Naive thymus-derived CD4-positive, alpha-beta T cell (primary cell): ENCODE measurements at regions not wholly inside any gene's neighbourhood (a gene's known extent, or its start where the extent isn't known, plus 50 kb on each side); places are given as distances from the start of the nearest gene placed in this dataset.

Experiments used
- ATAC-seq: fragments of 150-1000 bp; cut with Tn5 transposase; 2 replicates; pipeline ENCODE4 v1.10.0; 2021; ENCODE audit warnings: mild to moderate bottlenecking, moderate library complexity
- CTCF ChIA-PET: fragments of 350-600 bp; sonication (Branson Sonifier 250); formaldehyde crosslinking; loops from one replicate; lab custom pipeline; 2021; ENCODE audit warnings: antibody characterized with exemption; lab: Charles Lee
- POLR2A ChIA-PET: fragments of 350-600 bp; sonication (Branson Sonifier 250); formaldehyde crosslinking; loops from one replicate; lab custom pipeline; 2021; ENCODE audit warnings: antibody characterized with exemption, inconsistent platforms; lab: Charles Lee
- DNase-seq, 9 donors: peaks; one replicate each; pipeline versions ENCODE4 v3.0.0 to v3.0.0-alpha.2; 2020 to 2022; ENCODE audit warnings: mixed read lengths in 1 of 9
- H3K27ac ChIP-seq: one replicate; pipeline ENCODE4 v1.7.0; 2013; ENCODE audit warnings: mild to moderate bottlenecking, low read depth, low read length, moderate library complexity
- H3K27me3 ChIP-seq, 2 donors: one replicate each; pipeline ENCODE4 v1.7.0; 2013; ENCODE audit warnings: low read length in 2 of 2, mild to moderate bottlenecking in 2 of 2, moderate library complexity in 2 of 2; ENCODE audit not compliant: control insufficient read depth in 2 of 2, insufficient read depth in 2 of 2
- H3K36me3 ChIP-seq, 3 experiments: 1 replicate in 2 of 3; 2 replicates in 1 of 3; pipeline ENCODE4 v1.7.0; 2013; ENCODE audit warnings: low read length in 3 of 3, mild to moderate bottlenecking in 3 of 3, moderate library complexity in 1 of 3; ENCODE audit not compliant: insufficient read depth in 3 of 3, control insufficient read depth in 2 of 3
- H3K4me1 ChIP-seq, 2 donors: one replicate each; pipeline ENCODE4 v1.7.0; 2013; ENCODE audit warnings: low read length in 2 of 2, mild to moderate bottlenecking in 2 of 2, moderate library complexity in 1 of 2; ENCODE audit not compliant: control insufficient read depth in 2 of 2, insufficient read depth in 2 of 2
- H3K4me3 ChIP-seq: 2 replicates; pipeline ENCODE4 v1.7.0; 2013; ENCODE audit warnings: mild to moderate bottlenecking, low read length
- H3K9me3 ChIP-seq, 3 experiments: 1 replicate in 2 of 3; 2 replicates in 1 of 3; pipeline ENCODE4 v1.7.0; 2013; ENCODE audit warnings: low read length in 3 of 3; ENCODE audit not compliant: control insufficient read depth in 2 of 3
- H3K27ac Mint-ChIP-seq, 9 donors: one replicate each; pipeline ENCODE4 v1.8.0; 2020 to 2022; ENCODE audit warnings: mixed read lengths in 9 of 9, mild to moderate bottlenecking in 8 of 9, moderate library complexity in 5 of 9, inconsistent platforms in 2 of 9
- H3K27me3 Mint-ChIP-seq, 5 donors: one replicate each; pipeline ENCODE4 v1.8.0; 2021 to 2022; ENCODE audit warnings: mixed read lengths in 5 of 5, mild to moderate bottlenecking in 1 of 5
- H3K36me3 Mint-ChIP-seq, 5 donors: one replicate each; pipeline ENCODE4 v1.8.0; 2020 to 2022; ENCODE audit warnings: mixed read lengths in 5 of 5, mild to moderate bottlenecking in 3 of 5, inconsistent platforms in 1 of 5
- H3K4me1 Mint-ChIP-seq, 7 donors: one replicate each; pipeline ENCODE4 v1.8.0; 2020 to 2022; ENCODE audit warnings: mixed read lengths in 7 of 7, mild to moderate bottlenecking in 3 of 7, inconsistent platforms in 1 of 7
- H3K4me3 Mint-ChIP-seq, 10 donors: one replicate each; pipeline ENCODE4 v1.8.0; 2020 to 2022; ENCODE audit warnings: mild to moderate bottlenecking in 10 of 10, mixed read lengths in 10 of 10, moderate library complexity in 6 of 10, inconsistent platforms in 2 of 10
- H3K9me3 Mint-ChIP-seq, 11 donors: one replicate each; pipeline ENCODE4 v1.8.0; 2020 to 2022; ENCODE audit warnings: mixed read lengths in 11 of 11, mild to moderate bottlenecking in 4 of 11, inconsistent platforms in 1 of 11, moderate library complexity in 1 of 11
- intact Hi-C, 2 donors: fragments of 100-400 bp; cut with micrococcal nuclease; formaldehyde crosslinking; loops; one replicate each; pipeline ENCODE4 v1.15.1; 2023

GRCh38 chr16:87189426-87189825 lies 127.8 kb downstream of the C16orf95 start:
- peaks cover 0 to 3% (median 0%) of the 10 kb centered on the region in 7 donors for H3K4me1 Mint-ChIP-seq
- H3K4me3 Mint-ChIP-seq = no peak overlapping the region
- POLR2A ChIA-PET = no interaction called here
- ATAC-seq = no peak
- peaks cover 0 to 11% (median 0%) of the 10 kb centered on the region in 3 experiments for H3K9me3 ChIP-seq
- no peak overlapping the region for H3K27ac Mint-ChIP-seq
- H3K9me3 Mint-ChIP-seq = peaks cover 0 to 23% (median 5%) of the 10 kb centered on the region in 11 donors
- H3K27me3 Mint-ChIP-seq = no peaks in the 10 kb centered on the region
- no peak for DNase-seq
- no peaks in the 10 kb centered on the region for H3K36me3 ChIP-seq
- intact Hi-C loops = no loop called here
- CTCF ChIA-PET = no interaction called here
- no peaks in the 10 kb centered on the region for H3K4me1 ChIP-seq
- H3K36me3 Mint-ChIP-seq = peaks cover 0 to 10% (median 0%) of the 10 kb centered on the region in 5 donors
- H3K27me3 ChIP-seq = no peaks in the 10 kb centered on the region
- H3K27ac ChIP-seq = no peak overlapping the region
- no peak overlapping the region for H3K4me3 ChIP-seq

GRCh38 chr16:87190288-87191230 lies 126.6 kb downstream of the C16orf95 start:
- Histone ChIP-seq H3K36me3 (no peaks in the 10 kb centered on the region), H3K27me3 (no peaks in the 10 kb centered on the region), H3K4me1 (no peaks in the 10 kb centered on the region), H3K4me3 (no peak overlapping the region), H3K27ac (no peak overlapping the region), H3K9me3 (peaks cover 0 to 11% (median 0%) of the 10 kb centered on the region in 3 experiments)
- no peaks in the 10 kb centered on the region for H3K27me3 Mint-ChIP-seq
- H3K27ac Mint-ChIP-seq = no peak overlapping the region
- peaks cover 0 to 23% (median 5%) of the 10 kb centered on the region in 11 donors for H3K9me3 Mint-ChIP-seq
- no peak overlapping the region for H3K4me3 Mint-ChIP-seq
- CTCF ChIA-PET = no interaction called here
- H3K4me1 Mint-ChIP-seq = peaks cover 0 to 3% (median 0%) of the 10 kb centered on the region in 7 donors
- no peak for ATAC-seq
- peaks cover 0 to 10% (median 0%) of the 10 kb centered on the region in 5 donors for H3K36me3 Mint-ChIP-seq
- intact Hi-C loops = no loop called here
- no peak for DNase-seq
- POLR2A ChIA-PET = no interaction called here

DNA sequence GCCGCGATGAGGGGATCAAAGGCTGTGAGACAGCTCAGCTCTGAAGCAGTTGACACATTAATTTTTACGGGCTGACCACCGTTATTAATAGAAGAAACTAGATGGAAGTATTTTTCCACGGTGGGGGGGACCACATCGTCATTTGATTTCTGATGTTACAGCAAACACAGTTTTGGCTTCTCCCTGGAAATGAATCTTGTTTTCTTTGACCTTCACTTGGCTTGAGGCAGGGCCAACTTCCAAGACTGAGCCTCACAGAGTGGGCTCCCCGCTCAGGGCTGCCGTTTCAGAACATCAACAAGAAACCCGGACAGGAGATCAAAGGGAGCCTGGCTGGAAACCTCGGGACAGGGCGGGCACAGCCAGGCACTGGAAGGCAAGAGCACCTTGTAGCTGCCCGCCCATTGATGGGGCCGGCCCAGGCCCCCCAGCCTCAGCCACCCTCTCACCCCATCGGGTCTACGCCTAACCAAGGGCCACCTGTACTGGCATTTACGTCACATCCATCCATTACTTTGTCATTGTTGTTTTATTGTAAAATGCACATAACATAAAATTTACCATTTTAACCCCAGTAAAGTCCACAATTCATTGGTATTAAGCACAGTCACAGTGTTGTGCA lies 124.6 kb downstream of the C16orf95 start:
- Histone ChIP-seq H3K27me3 (no peaks in the 10 kb centered on the region), H3K27ac (no peak overlapping the region), H3K9me3 (peaks cover 0 to 11% (median 0%) of the 10 kb centered on the region in 3 experiments), H3K4me3 (no peak overlapping the region), H3K4me1 (no peaks in the 10 kb centered on the region), H3K36me3 (no peaks in the 10 kb centered on the region)
- ATAC-seq = no peak
- Mint-ChIP-seq H3K4me1 (peaks cover 0 to 3% (median 0%) of the 10 kb centered on the region in 7 donors), H3K9me3 (peaks cover 0 to 14% (median 1%) of the 10 kb centered on the region in 11 donors), H3K36me3 (peaks cover 0 to 3% (median 0%) of the 10 kb centered on the region in 5 donors), H3K4me3 (no peak overlapping the region), H3K27me3 (no peaks in the 10 kb centered on the region), H3K27ac (no peak overlapping the region)
- no peak for DNase-seq
- ChIA-PET POLR2A (no interaction called here), CTCF (no interaction called here)
- intact Hi-C loops = no loop called here

GRCh38 chr16:87194172-87194571 lies 123.0 kb downstream of the C16orf95 start:
- ATAC-seq = no peak

DNA sequence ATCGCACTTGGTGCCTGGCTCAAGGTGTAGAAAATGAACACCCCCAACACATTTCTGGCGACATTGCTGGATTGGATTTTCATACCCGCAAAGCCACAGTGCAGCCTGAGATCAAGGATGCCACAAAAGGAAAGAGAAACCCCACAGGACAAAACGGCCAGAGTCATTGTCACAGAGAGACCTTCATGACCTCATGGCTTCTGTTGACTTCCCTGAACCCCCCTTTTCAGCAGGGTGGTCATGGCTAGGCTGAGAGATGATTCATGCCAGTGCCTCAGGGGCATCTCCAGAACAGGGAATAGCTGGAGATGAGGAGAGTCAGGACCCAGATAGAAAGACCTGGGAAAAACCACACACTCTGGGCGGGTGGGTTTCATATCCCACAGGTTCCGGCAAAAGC lies 122.0 kb downstream of the C16orf95 start:
- H3K9me3 Mint-ChIP-seq = peaks cover 0 to 7% (median 0%) of the 10 kb centered on the region in 11 donors
- Histone ChIP-seq H3K4me3 (no peak overlapping the region), H3K36me3 (no peaks in the 10 kb centered on the region), H3K4me1 (no peaks in the 10 kb centered on the region), H3K27ac (no peak overlapping the region), H3K9me3 (peaks cover 0 to 5% (median 0%) of the 10 kb centered on the region in 3 experiments), H3K27me3 (no peaks in the 10 kb centered on the region)
- no peaks in the 10 kb centered on the region for H3K36me3 Mint-ChIP-seq
- POLR2A ChIA-PET = no interaction called here
- DNase-seq (no peak), ATAC-seq (no peak)
- no peak overlapping the region for H3K4me3 Mint-ChIP-seq
- intact Hi-C loops = no loop called here
- H3K27me3 Mint-ChIP-seq = peaks cover 0 to 7% (median 0%) of the 10 kb centered on the region in 5 donors
- no peaks in the 10 kb centered on the region for H3K4me1 Mint-ChIP-seq
- CTCF ChIA-PET = no interaction called here
- H3K27ac Mint-ChIP-seq = no peak overlapping the region

More at GRCh38 chr16:87194172-87194571, 123.0 kb downstream of the C16orf95 start:
- H3K27ac Mint-ChIP-seq = no peak overlapping the region
- H3K36me3 ChIP-seq = no peaks in the 10 kb centered on the region
- H3K27ac ChIP-seq = no peak overlapping the region
- DNase-seq = no peak
- peaks cover 0 to 11% (median 0%) of the 10 kb centered on the region in 3 experiments for H3K9me3 ChIP-seq
- H3K27me3 Mint-ChIP-seq = no peaks in the 10 kb centered on the region
- H3K4me3 ChIP-seq = no peak overlapping the region
- ChIA-PET CTCF (no interaction called here), POLR2A (no interaction called here)
- peaks cover 0 to 8% (median 0%) of the 10 kb centered on the region in 11 donors for H3K9me3 Mint-ChIP-seq
- no peaks in the 10 kb centered on the region for H3K36me3 Mint-ChIP-seq
- H3K27me3 ChIP-seq = no peaks in the 10 kb centered on the region
- no peaks in the 10 kb centered on the region for H3K4me1 ChIP-seq
- H3K4me1 Mint-ChIP-seq = no peaks in the 10 kb centered on the region
- intact Hi-C loops = no loop called here
- no peak overlapping the region for H3K4me3 Mint-ChIP-seq

- Mint-ChIP-seq H3K36me3 (no peaks in the 10 kb centered on the region), H3K27ac (no peak overlapping the region), H3K4me1 (no peaks in the 10 kb centered on the region), H3K9me3 (peaks cover 0 to 3% (median 0%) of the 10 kb centered on the region in 11 donors), H3K4me3 (no peak overlapping the region), H3K27me3 (peaks cover 0 to 7% (median 0%) of the 10 kb centered on the region in 5 donors)
- ChIA-PET POLR2A (no interaction called here), CTCF (no interaction called here)
- ATAC-seq = no peak
- no peaks in the 10 kb centered on the region for H3K36me3 ChIP-seq
- no peaks in the 10 kb centered on the region for H3K27me3 ChIP-seq
- H3K4me1 ChIP-seq = no peaks in the 10 kb centered on the region
- no peak overlapping the region for H3K4me3 ChIP-seq
- no peak overlapping the region for H3K27ac ChIP-seq
- H3K9me3 ChIP-seq = no peaks in the 10 kb centered on the region
- DNase-seq = no peak
- intact Hi-C loops = no loop called here
These were observed 121.0 kb downstream of the C16orf95 start for GRCh38 chr16:87196231-87196630.
